DMS79 treated with DMSO at 0.1 percent for 48 hours (cell line): ENCODE measurements at regions not wholly inside any gene's neighbourhood (a gene's known extent, or its start where the extent isn't known, plus 50 kb on each side); places are given as distances from the start of the nearest gene placed in this dataset.
"Not testable (repeated sequence)": the region's sequence is repeated elsewhere in the genome, so short reads cannot be mapped to it uniquely, and the experiment has no call there.

Source experiments
- DNase-seq: peaks from one replicate; lab custom pipeline; 2025; lab: John Stamatoyannopoulos, UW

GRCh38 chr2:10223932-10224720 is 78.6 kb upstream of the HPCAL1 start:
- DNase-seq: no peak

GRCh38 chr2:10224734-10225133 is 78.0 kb upstream of the HPCAL1 start:
- DNase-seq: no peak

GRCh38 chr2:10225291-10226037 is 77.2 kb upstream of the HPCAL1 start:
- DNase-seq: peak; percentile 15

- peak; percentile 63 for DNase-seq
Observed at GRCh38 chr2:10226038-10226724, 76.5 kb upstream of the HPCAL1 start.

GRCh38 chr2:10228611-10229365 is 73.9 kb upstream of the HPCAL1 start:
- DNase-seq: no peak

- DNase-seq: no peak
Observed at GRCh38 chr2:10229462-10230099, 73.1 kb upstream of the HPCAL1 start.

GRCh38 chr2:10230499-10230898 is 72.2 kb upstream of the HPCAL1 start:
- no peak for DNase-seq

GRCh38 chr2:10230921-10231320 is 71.8 kb upstream of the HPCAL1 start:
- not testable (repeated sequence) for DNase-seq

GRCh38 chr2:10231551-10232085 is 71.1 kb upstream of the HPCAL1 start:
- no peak for DNase-seq

GRCh38 chr2:10232096-10232815 is 70.4 kb upstream of the HPCAL1 start:
- DNase-seq: no peak

- no peak for DNase-seq
Observed at GRCh38 chr2:10233131-10234012, 69.3 kb upstream of the HPCAL1 start.

- DNase-seq: no peak
Observed at GRCh38 chr2:10234013-10234306, 68.7 kb upstream of the HPCAL1 start.

- DNase-seq: no peak
Observed at GRCh38 chr2:10234409-10235094, 68.2 kb upstream of the HPCAL1 start.

GRCh38 chr2:10235099-10235908 is 67.4 kb upstream of the HPCAL1 start:
- no peak for DNase-seq

- DNase-seq: no peak
Observed at GRCh38 chr2:10235909-10236550, 66.7 kb upstream of the HPCAL1 start.

GRCh38 chr2:10236571-10237391 is 65.9 kb upstream of the HPCAL1 start:
- DNase-seq: no peak
